Hepatocyte (in vitro differentiated cells): ENCODE measurements at regions not wholly inside any gene's neighbourhood (a gene's known extent, or its start where the extent isn't known, plus 50 kb on each side); places are given as distances from the start of the nearest gene placed in this dataset.

Experiments
- EZH2 ChIP-seq: fragments of 200-600 bp; sonication (generic); IDR thresholded peaks from 2 replicates; pipeline ENCODE4 v1.6.1; 2016; ENCODE audit warnings: antibody characterized with exemption, mild to moderate bottlenecking, borderline replicate concordance
- TF ChIP-seq, protein P1 (sequence below): fragments of 200-600 bp; sonication (generic); IDR thresholded peaks from 2 replicates; pipeline ENCODE4 v1.5.1; 2016; ENCODE audit warnings: antibody characterized with exemption, mild to moderate bottlenecking; ENCODE audit not compliant: poor library complexity

DNA sequence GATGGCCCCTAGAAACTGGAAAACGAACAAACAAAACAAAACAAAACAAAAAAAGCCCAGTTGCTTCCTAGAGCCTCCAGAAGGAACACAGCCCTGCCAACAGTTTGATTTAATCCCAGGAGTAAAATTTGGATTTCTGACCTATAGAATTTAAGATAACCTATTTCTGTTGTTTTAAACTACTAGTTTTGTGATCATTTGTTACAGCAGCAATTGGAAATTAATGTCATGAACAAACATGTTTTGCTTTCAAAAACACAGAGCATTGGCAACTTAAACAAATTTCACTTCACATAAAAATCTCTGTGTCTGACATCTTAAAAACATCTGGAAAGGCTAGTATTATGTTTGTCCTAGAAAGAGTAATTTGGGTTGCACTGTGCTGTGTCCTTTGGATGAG, 437.3 kb downstream of the METTL15 start:
- TF ChIP-seq EZH2, result no peak
- TF ChIP-seq, protein P1, sequence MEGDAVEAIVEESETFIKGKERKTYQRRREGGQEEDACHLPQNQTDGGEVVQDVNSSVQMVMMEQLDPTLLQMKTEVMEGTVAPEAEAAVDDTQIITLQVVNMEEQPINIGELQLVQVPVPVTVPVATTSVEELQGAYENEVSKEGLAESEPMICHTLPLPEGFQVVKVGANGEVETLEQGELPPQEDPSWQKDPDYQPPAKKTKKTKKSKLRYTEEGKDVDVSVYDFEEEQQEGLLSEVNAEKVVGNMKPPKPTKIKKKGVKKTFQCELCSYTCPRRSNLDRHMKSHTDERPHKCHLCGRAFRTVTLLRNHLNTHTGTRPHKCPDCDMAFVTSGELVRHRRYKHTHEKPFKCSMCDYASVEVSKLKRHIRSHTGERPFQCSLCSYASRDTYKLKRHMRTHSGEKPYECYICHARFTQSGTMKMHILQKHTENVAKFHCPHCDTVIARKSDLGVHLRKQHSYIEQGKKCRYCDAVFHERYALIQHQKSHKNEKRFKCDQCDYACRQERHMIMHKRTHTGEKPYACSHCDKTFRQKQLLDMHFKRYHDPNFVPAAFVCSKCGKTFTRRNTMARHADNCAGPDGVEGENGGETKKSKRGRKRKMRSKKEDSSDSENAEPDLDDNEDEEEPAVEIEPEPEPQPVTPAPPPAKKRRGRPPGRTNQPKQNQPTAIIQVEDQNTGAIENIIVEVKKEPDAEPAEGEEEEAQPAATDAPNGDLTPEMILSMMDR, result no peak
